ENCODE measurements at regions not wholly inside any gene's neighbourhood (a gene's known extent, or its start where the extent isn't known, plus 50 kb on each side); places are given as distances from the start of the nearest gene placed in this dataset.

DNA sequence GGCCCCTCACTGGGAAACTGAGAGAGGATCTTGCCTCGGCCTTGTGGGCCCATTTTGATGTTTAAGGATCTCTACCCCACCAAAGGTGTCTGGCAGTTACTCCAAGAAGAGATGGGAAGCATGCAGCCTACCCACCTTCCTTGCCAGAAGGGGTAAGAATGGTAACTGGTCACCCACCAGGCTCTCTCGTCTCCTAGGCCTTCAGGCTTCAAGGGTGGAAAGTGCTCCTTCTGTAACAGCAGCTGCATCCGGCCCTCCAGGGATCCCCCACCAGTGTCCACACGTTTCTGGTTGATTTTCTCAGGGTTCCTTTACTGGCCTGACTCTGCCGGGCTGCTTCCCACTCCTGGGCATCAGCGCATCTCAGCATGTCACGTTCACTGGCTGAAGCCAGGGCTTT, 204.4 kb upstream of the IRX1 start:
- ChIA-PET CTCF (no interaction called here), POLR2A (no interaction called here)
- DNase-seq (ENCODE audit: low read depth in 1 of 2, low spot score in 1 of 2) (no peak), ATAC-seq (no peak), FAIRE-seq (no peak)
- Histone ChIP-seq H3K4me3 (no peak overlapping the region), H3K9me3 (no peaks in the 10 kb centered on the region), H3K4me1 (no peaks in the 10 kb centered on the region), H3K4me2 (no peak overlapping the region), H3K27ac (no peak overlapping the region)
- WGBS (ENCODE audit: missing lambda C conversion rate), result 7% methylated on average over 5 of the region's 7 CpGs
- TF ChIP-seq HEYL (CRISPR knock-in tag; IDR thresholded peaks at IDR 0.05) (no peak), RARB (CRISPR knock-in tag; IDR thresholded peaks at IDR 0.05) (no peak), JUN (IDR thresholded peaks at IDR 0.05) (no peak), GATA3 (IDR thresholded peaks at IDR 0.05; ENCODE audit: borderline replicate concordance) (no peak)
- TF ChIP-seq, protein P1, sequence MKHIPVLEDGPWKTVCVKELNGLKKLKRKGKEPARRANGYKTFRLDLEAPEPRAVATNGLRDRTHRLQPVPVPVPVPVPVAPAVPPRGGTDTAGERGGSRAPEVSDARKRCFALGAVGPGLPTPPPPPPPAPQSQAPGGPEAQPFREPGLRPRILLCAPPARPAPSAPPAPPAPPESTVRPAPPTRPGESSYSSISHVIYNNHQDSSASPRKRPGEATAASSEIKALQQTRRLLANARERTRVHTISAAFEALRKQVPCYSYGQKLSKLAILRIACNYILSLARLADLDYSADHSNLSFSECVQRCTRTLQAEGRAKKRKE (CRISPR knock-in tag; IDR thresholded peaks at IDR 0.05; ENCODE audit: low read depth), result no peak
- TF ChIP-seq, protein P2, sequence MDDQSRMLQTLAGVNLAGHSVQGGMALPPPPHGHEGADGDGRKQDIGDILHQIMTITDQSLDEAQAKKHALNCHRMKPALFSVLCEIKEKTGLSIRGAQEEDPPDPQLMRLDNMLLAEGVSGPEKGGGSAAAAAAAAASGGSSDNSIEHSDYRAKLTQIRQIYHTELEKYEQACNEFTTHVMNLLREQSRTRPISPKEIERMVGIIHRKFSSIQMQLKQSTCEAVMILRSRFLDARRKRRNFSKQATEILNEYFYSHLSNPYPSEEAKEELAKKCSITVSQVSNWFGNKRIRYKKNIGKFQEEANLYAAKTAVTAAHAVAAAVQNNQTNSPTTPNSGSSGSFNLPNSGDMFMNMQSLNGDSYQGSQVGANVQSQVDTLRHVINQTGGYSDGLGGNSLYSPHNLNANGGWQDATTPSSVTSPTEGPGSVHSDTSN (IDR thresholded peaks at IDR 0.05), result no peak

GRCh38 chr5:3389471-3390026, 206.1 kb upstream of the IRX1 start:
- ChIA-PET POLR2A (no interaction called here), CTCF (no interaction called here)
- no peaks in the 10 kb centered on the region for H3K9me3 ChIP-seq
- TF ChIP-seq FOXS1 (CRISPR knock-in tag; IDR thresholded peaks at IDR 0.05), result no peak
- no peak for TF ChIP-seq EP300 (IDR thresholded peaks at IDR 0.05)
- TF ChIP-seq HEYL (CRISPR knock-in tag; IDR thresholded peaks at IDR 0.05), result no peak
- no peak overlapping the region for H3K27ac ChIP-seq
- 19% methylated on average over 11 of the region's 11 CpGs for WGBS (ENCODE audit: missing lambda C conversion rate)
- H3K4me1 ChIP-seq, result no peaks in the 10 kb centered on the region
- no peak overlapping the region for H3K4me3 ChIP-seq
- no peak for FAIRE-seq
- no peak for ATAC-seq
- no peak for DNase-seq (ENCODE audit: low read depth in 1 of 2, low spot score in 1 of 2)
- H3K4me2 ChIP-seq, result no peak overlapping the region

DNA sequence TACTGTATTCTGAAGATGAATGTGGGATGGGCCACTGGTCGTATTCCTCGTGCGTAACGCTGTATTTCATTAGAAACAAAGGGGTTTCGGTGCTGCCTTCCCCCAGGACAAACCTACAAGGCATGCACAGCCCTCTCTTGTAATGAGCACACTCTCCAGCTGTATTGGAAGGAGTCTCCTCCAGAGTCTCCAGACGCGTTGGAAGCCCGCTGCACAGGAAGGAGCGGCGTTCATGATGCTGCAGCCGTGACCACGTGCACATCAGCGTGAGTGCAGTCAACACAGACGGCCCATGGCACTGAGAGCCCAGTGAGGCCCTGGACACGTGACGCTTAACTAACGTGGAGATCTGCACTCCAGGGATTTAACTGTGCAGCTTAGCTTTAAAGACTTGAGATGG, 209.0 kb upstream of the IRX1 start:
- ChIA-PET POLR2A (no interaction called here), CTCF (no interaction called here)
- FAIRE-seq, result no peak
- ATAC-seq, result no peak
- H3K4me1 ChIP-seq, result no peaks in the 10 kb centered on the region
- no peak overlapping the region for H3K4me3 ChIP-seq
- DNase-seq (ENCODE audit: low read depth in 1 of 2, low spot score in 1 of 2), result no peak
- no peak overlapping the region for H3K4me2 ChIP-seq
- no peaks in the 10 kb centered on the region for H3K9me3 ChIP-seq
- H3K27ac ChIP-seq, result no peak overlapping the region
- WGBS (ENCODE audit: missing lambda C conversion rate), result 31% methylated on average over 9 of the region's 17 CpGs
- TF ChIP-seq, protein P1 (CRISPR knock-in tag; IDR thresholded peaks at IDR 0.05; ENCODE audit: low read depth), result no peak
- TF ChIP-seq RNF2 (IDR thresholded peaks at IDR 0.05; ENCODE audit: borderline replicate concordance, low read depth) (no peak), ZNF302 (CRISPR knock-in tag; IDR thresholded peaks at IDR 0.05) (no peak), MYC (IDR thresholded peaks at IDR 0.05; ENCODE audit: borderline replicate concordance, low read length) (no peak), RAD21 (conservative IDR thresholded peaks at IDR 0.05 in 1 of 2, IDR thresholded peaks at IDR 0.05 in 1 of 2) (no peak), KDM1A (IDR thresholded peaks at IDR 0.05; ENCODE audit: low read depth) (no peak), TP53 (CRISPR knock-in tag; IDR thresholded peaks at IDR 0.05) (no peak), EP300 (IDR thresholded peaks at IDR 0.05) (no peak), MAFK (IDR thresholded peaks at IDR 0.05; ENCODE audit: partially characterized antibody) (no peak), EHF (CRISPR knock-in tag; IDR thresholded peaks at IDR 0.05) (no peak), HOXA7 (CRISPR knock-in tag; IDR thresholded peaks at IDR 0.05) (no peak), CEBPB (IDR thresholded peaks at IDR 0.05) (no peak), HEYL (CRISPR knock-in tag; IDR thresholded peaks at IDR 0.05) (no peak), RFX5 (IDR thresholded peaks at IDR 0.05) (no peak)
- TF ChIP-seq, protein P3, sequence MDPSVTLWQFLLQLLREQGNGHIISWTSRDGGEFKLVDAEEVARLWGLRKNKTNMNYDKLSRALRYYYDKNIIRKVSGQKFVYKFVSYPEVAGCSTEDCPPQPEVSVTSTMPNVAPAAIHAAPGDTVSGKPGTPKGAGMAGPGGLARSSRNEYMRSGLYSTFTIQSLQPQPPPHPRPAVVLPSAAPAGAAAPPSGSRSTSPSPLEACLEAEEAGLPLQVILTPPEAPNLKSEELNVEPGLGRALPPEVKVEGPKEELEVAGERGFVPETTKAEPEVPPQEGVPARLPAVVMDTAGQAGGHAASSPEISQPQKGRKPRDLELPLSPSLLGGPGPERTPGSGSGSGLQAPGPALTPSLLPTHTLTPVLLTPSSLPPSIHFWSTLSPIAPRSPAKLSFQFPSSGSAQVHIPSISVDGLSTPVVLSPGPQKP (IDR thresholded peaks at IDR 0.05; ENCODE audit: low read depth, low read length), result no peak
- TF ChIP-seq, protein P2 (IDR thresholded peaks at IDR 0.05), result no peak
- TF ChIP-seq, protein P4, sequence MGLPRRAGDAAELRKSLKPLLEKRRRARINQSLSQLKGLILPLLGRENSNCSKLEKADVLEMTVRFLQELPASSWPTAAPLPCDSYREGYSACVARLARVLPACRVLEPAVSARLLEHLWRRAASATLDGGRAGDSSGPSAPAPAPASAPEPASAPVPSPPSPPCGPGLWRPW (IDR thresholded peaks at IDR 0.05), result no peak
- TF ChIP-seq, protein P5, sequence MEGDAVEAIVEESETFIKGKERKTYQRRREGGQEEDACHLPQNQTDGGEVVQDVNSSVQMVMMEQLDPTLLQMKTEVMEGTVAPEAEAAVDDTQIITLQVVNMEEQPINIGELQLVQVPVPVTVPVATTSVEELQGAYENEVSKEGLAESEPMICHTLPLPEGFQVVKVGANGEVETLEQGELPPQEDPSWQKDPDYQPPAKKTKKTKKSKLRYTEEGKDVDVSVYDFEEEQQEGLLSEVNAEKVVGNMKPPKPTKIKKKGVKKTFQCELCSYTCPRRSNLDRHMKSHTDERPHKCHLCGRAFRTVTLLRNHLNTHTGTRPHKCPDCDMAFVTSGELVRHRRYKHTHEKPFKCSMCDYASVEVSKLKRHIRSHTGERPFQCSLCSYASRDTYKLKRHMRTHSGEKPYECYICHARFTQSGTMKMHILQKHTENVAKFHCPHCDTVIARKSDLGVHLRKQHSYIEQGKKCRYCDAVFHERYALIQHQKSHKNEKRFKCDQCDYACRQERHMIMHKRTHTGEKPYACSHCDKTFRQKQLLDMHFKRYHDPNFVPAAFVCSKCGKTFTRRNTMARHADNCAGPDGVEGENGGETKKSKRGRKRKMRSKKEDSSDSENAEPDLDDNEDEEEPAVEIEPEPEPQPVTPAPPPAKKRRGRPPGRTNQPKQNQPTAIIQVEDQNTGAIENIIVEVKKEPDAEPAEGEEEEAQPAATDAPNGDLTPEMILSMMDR (IDR thresholded peaks at IDR 0.05), result no peak

Data from A549 (cell line).